ENCODE measurements at regions not wholly inside any gene's neighbourhood (a gene's known extent, or its start where the extent isn't known, plus 50 kb on each side); places are given as distances from the start of the nearest gene placed in this dataset.
"Not testable (repeated sequence)": the region's sequence is repeated elsewhere in the genome, so short reads cannot be mapped to it uniquely, and the experiment has no call there.

GRCh38 chr15:22236469-22236868, 156.1 kb downstream of the OR4M2 start:
- Histone ChIP-seq H2BK12ac (ENCODE audit: low read length) (no peak overlapping the region), H3K79me1 (ENCODE audit: low read depth, low read length) (no peaks in the 10 kb centered on the region), H4K91ac (ENCODE audit: low read depth, low read length, poor library complexity) (no peak overlapping the region), H2BK120ac (ENCODE audit: low read depth, low read length) (no peak overlapping the region), H2AK5ac (ENCODE audit: low read depth, low read length) (no peak overlapping the region), H4K8ac (ENCODE audit: low read depth, low read length) (no peak overlapping the region), H3K14ac (ENCODE audit: low read length) (no peak overlapping the region), H3K18ac (ENCODE audit: low read length) (no peak overlapping the region), H3K4me2 (ENCODE audit: insufficient read depth, low read length, poor library complexity, severe bottlenecking) (no peak overlapping the region), H2AFZ (ENCODE audit: low read length) (no peak overlapping the region), H3K36me3 (replicated peaks in 1 of 2; ENCODE audit: control insufficient read depth in 2 of 2, insufficient read depth in 2 of 2, low read length in 2 of 2) (no peaks in the 10 kb centered on the region), H3K27ac (replicated peaks; ENCODE audit: low read length) (no peak overlapping the region), H2BK15ac (ENCODE audit: low read length) (no peak overlapping the region), H3K27me3 (ENCODE audit: control insufficient read depth in 3 of 3, insufficient read depth in 3 of 3, low read depth in 1 of 3, low read length in 3 of 3) (peaks cover 0 to 4% (median 0%) of the 10 kb centered on the region in 3 experiments), H2BK5ac (ENCODE audit: low read length) (no peak overlapping the region), H3K9ac (ENCODE audit: low read depth, low read length, poor library complexity) (no peak overlapping the region), H3K23ac (ENCODE audit: low read depth, low read length, poor library complexity) (no peak overlapping the region), H3K4me1 (ENCODE audit: control insufficient read depth in 2 of 2, insufficient read depth in 1 of 2, low read depth in 1 of 2, low read length in 2 of 2) (peaks cover 0 to 3% of the 10 kb centered on the region in 2 donors), H3K9me3 (replicated peaks in 1 of 2; ENCODE audit: control insufficient read depth in 2 of 2, insufficient read depth in 1 of 2, low read depth in 1 of 2, low read length in 2 of 2) (peaks cover 0 to 26% of the 10 kb centered on the region in 2 donors), H3K4ac (ENCODE audit: low read length) (no peak overlapping the region), H3K4me3 (ENCODE audit: low read length in 2 of 2) (no peak overlapping the region)
- WGBS, 2 donors (ENCODE audit: extremely low coverage in 2 of 2, insufficient read length in 2 of 2, insufficient replicate concordance in 1 of 2) = no CpG with 5 or more reads among the region's 5 CpGs
- DNase-seq (ENCODE audit: low spot score) = no peak

GRCh38 chr15:22237891-22238275, 157.6 kb downstream of the OR4M2 start:
- Histone ChIP-seq H3K18ac (ENCODE audit: low read length) (no peak overlapping the region), H3K36me3 (replicated peaks in 1 of 2; ENCODE audit: control insufficient read depth in 2 of 2, insufficient read depth in 2 of 2, low read length in 2 of 2) (no peaks in the 10 kb centered on the region), H3K9me3 (replicated peaks in 1 of 2; ENCODE audit: control insufficient read depth in 2 of 2, insufficient read depth in 1 of 2, low read depth in 1 of 2, low read length in 2 of 2) (peaks cover 0 to 19% of the 10 kb centered on the region in 2 donors), H4K8ac (ENCODE audit: low read depth, low read length) (no peak overlapping the region), H2BK120ac (ENCODE audit: low read depth, low read length) (no peak overlapping the region), H3K4ac (ENCODE audit: low read length) (no peak overlapping the region), H3K4me3 (ENCODE audit: low read length in 2 of 2) (no peak overlapping the region), H3K23ac (ENCODE audit: low read depth, low read length, poor library complexity) (no peak overlapping the region), H2BK15ac (ENCODE audit: low read length) (no peak overlapping the region), H3K14ac (ENCODE audit: low read length) (no peak overlapping the region), H2BK5ac (ENCODE audit: low read length) (no peak overlapping the region), H2BK12ac (ENCODE audit: low read length) (no peak overlapping the region), H3K27me3 (ENCODE audit: control insufficient read depth in 3 of 3, insufficient read depth in 3 of 3, low read depth in 1 of 3, low read length in 3 of 3) (peaks cover 0 to 4% (median 0%) of the 10 kb centered on the region in 3 experiments), H3K9ac (ENCODE audit: low read depth, low read length, poor library complexity) (no peak overlapping the region), H2AFZ (ENCODE audit: low read length) (no peak overlapping the region), H3K4me1 (ENCODE audit: control insufficient read depth in 2 of 2, insufficient read depth in 1 of 2, low read depth in 1 of 2, low read length in 2 of 2) (peaks cover 0 to 3% of the 10 kb centered on the region in 2 donors), H3K4me2 (ENCODE audit: insufficient read depth, low read length, poor library complexity, severe bottlenecking) (no peak overlapping the region), H3K79me1 (ENCODE audit: low read depth, low read length) (no peaks in the 10 kb centered on the region), H3K27ac (replicated peaks; ENCODE audit: low read length) (no peak overlapping the region), H4K91ac (ENCODE audit: low read depth, low read length, poor library complexity) (no peak overlapping the region), H2AK5ac (ENCODE audit: low read depth, low read length) (no peak overlapping the region)
- DNase-seq (ENCODE audit: low spot score) = no peak
- no CpG with 5 or more reads among the region's 9 CpGs for WGBS, 2 donors (ENCODE audit: extremely low coverage in 2 of 2, insufficient read length in 2 of 2, insufficient replicate concordance in 1 of 2)

GRCh38 chr15:22238276-22238958, 158.1 kb downstream of the OR4M2 start:
- H3K23ac ChIP-seq (ENCODE audit: low read depth, low read length, poor library complexity) = peak overlapping the region; percentile 43
- not testable (repeated sequence) for H3K4me1 ChIP-seq (ENCODE audit: control insufficient read depth in 2 of 2, insufficient read depth in 1 of 2, low read depth in 1 of 2, low read length in 2 of 2); H2BK12ac ChIP-seq (ENCODE audit: low read length); H2BK5ac ChIP-seq (ENCODE audit: low read length); H3K4ac ChIP-seq (ENCODE audit: low read length); H4K8ac ChIP-seq (ENCODE audit: low read depth, low read length); H3K4me3 ChIP-seq (ENCODE audit: low read length in 2 of 2); H3K9ac ChIP-seq (ENCODE audit: low read depth, low read length, poor library complexity); H3K79me1 ChIP-seq (ENCODE audit: low read depth, low read length); H3K27ac ChIP-seq (replicated peaks; ENCODE audit: low read length); DNase-seq (ENCODE audit: low spot score); H3K36me3 ChIP-seq (replicated peaks in 1 of 2; ENCODE audit: control insufficient read depth in 2 of 2, insufficient read depth in 2 of 2, low read length in 2 of 2); H2BK15ac ChIP-seq (ENCODE audit: low read length); H3K14ac ChIP-seq (ENCODE audit: low read length); H2BK120ac ChIP-seq (ENCODE audit: low read depth, low read length); H4K91ac ChIP-seq (ENCODE audit: low read depth, low read length, poor library complexity); H3K4me2 ChIP-seq (ENCODE audit: insufficient read depth, low read length, poor library complexity, severe bottlenecking); H2AFZ ChIP-seq (ENCODE audit: low read length); H3K27me3 ChIP-seq (ENCODE audit: control insufficient read depth in 3 of 3, insufficient read depth in 3 of 3, low read depth in 1 of 3, low read length in 3 of 3); H3K18ac ChIP-seq (ENCODE audit: low read length); H2AK5ac ChIP-seq (ENCODE audit: low read depth, low read length)
- peaks cover 0 to 18% of the 10 kb centered on the region in 2 donors for H3K9me3 ChIP-seq (replicated peaks in 1 of 2; ENCODE audit: control insufficient read depth in 2 of 2, insufficient read depth in 1 of 2, low read depth in 1 of 2, low read length in 2 of 2)
- WGBS, 2 donors (ENCODE audit: extremely low coverage in 2 of 2, insufficient read length in 2 of 2, insufficient replicate concordance in 1 of 2) = no CpG with 5 or more reads among the region's 20 CpGs

- peak overlapping the region; percentile 43 for H3K23ac ChIP-seq (ENCODE audit: low read depth, low read length, poor library complexity)
- not testable (repeated sequence) for H3K36me3 ChIP-seq (replicated peaks in 1 of 2; ENCODE audit: control insufficient read depth in 2 of 2, insufficient read depth in 2 of 2, low read length in 2 of 2); H3K4ac ChIP-seq (ENCODE audit: low read length); DNase-seq (ENCODE audit: low spot score); H4K91ac ChIP-seq (ENCODE audit: low read depth, low read length, poor library complexity); H2BK12ac ChIP-seq (ENCODE audit: low read length); H2BK5ac ChIP-seq (ENCODE audit: low read length); H2BK15ac ChIP-seq (ENCODE audit: low read length); H3K18ac ChIP-seq (ENCODE audit: low read length); H3K27me3 ChIP-seq (ENCODE audit: control insufficient read depth in 3 of 3, insufficient read depth in 3 of 3, low read depth in 1 of 3, low read length in 3 of 3); H3K4me2 ChIP-seq (ENCODE audit: insufficient read depth, low read length, poor library complexity, severe bottlenecking); H3K79me1 ChIP-seq (ENCODE audit: low read depth, low read length); H3K4me1 ChIP-seq (ENCODE audit: control insufficient read depth in 2 of 2, insufficient read depth in 1 of 2, low read depth in 1 of 2, low read length in 2 of 2); H3K9ac ChIP-seq (ENCODE audit: low read depth, low read length, poor library complexity); H3K4me3 ChIP-seq (ENCODE audit: low read length in 2 of 2); H3K14ac ChIP-seq (ENCODE audit: low read length); H2BK120ac ChIP-seq (ENCODE audit: low read depth, low read length); H3K27ac ChIP-seq (replicated peaks; ENCODE audit: low read length); H2AK5ac ChIP-seq (ENCODE audit: low read depth, low read length); H2AFZ ChIP-seq (ENCODE audit: low read length)
- peaks cover 0 to 19% of the 10 kb centered on the region in 2 donors for H3K9me3 ChIP-seq (replicated peaks in 1 of 2; ENCODE audit: control insufficient read depth in 2 of 2, insufficient read depth in 1 of 2, low read depth in 1 of 2, low read length in 2 of 2)
- no CpG with 5 or more reads among the region's 22 CpGs for WGBS, 2 donors (ENCODE audit: extremely low coverage in 2 of 2, insufficient read length in 2 of 2, insufficient replicate concordance in 1 of 2)
- peak overlapping the region; percentile 43 for H4K8ac ChIP-seq (ENCODE audit: low read depth, low read length)
Measured at GRCh38 chr15:22238959-22239805, 158.9 kb downstream of the OR4M2 start.

All from neuronal stem cell (in vitro differentiated cells).